H1 (cell line): ENCODE measurements at regions not wholly inside any gene's neighbourhood (a gene's known extent, or its start where the extent isn't known, plus 50 kb on each side); places are given as distances from the start of the nearest gene placed in this dataset.

Experiments used
- BACH1 ChIP-seq: IDR thresholded peaks from 2 replicates; pipeline ENCODE4 v1.6.1; 2012; ENCODE audit warnings: low read length, improper control_type of control experiment
- BRCA1 ChIP-seq: IDR thresholded peaks from 2 replicates; pipeline ENCODE4 v1.6.1; 2012; ENCODE audit warnings: low read depth, low read length, improper control_type of control experiment
- CHD1 ChIP-seq: IDR thresholded peaks from 2 replicates; pipeline ENCODE4 v1.6.1; 2012; ENCODE audit warnings: low read depth, low read length, improper control_type of control experiment
- PHF8 ChIP-seq: fragments of 200-600 bp; sonication (generic); conservative IDR thresholded peaks from 2 replicates; pipeline ENCODE4 v1.7.1; 2012; ENCODE audit warnings: low read depth, mild to moderate bottlenecking, inconsistent platforms, low read length, moderate library complexity
- TAF1 ChIP-seq: IDR thresholded peaks from 2 replicates; pipeline ENCODE4 v1.6.1; 2011; ENCODE audit warnings: mild to moderate bottlenecking, low read depth, low read length
- TBP ChIP-seq: IDR thresholded peaks from 2 replicates; pipeline ENCODE4 v1.6.1; 2011; ENCODE audit warnings: low read depth, low read length, improper control_type of control experiment
- YY1 ChIP-seq: IDR thresholded peaks from 2 replicates; pipeline ENCODE4 v1.6.1; 2011; ENCODE audit warnings: low read depth, mild to moderate bottlenecking, low read length
- TF ChIP-seq, protein P1 (sequence below): fragments of 300-600 bp; sonication (generic); IDR thresholded peaks from 2 replicates; pipeline ENCODE4 v1.7.1; 2012; ENCODE audit warnings: low read length, moderate library complexity, mild to moderate bottlenecking, inconsistent platforms; ENCODE audit not compliant: insufficient replicate concordance

DNA sequence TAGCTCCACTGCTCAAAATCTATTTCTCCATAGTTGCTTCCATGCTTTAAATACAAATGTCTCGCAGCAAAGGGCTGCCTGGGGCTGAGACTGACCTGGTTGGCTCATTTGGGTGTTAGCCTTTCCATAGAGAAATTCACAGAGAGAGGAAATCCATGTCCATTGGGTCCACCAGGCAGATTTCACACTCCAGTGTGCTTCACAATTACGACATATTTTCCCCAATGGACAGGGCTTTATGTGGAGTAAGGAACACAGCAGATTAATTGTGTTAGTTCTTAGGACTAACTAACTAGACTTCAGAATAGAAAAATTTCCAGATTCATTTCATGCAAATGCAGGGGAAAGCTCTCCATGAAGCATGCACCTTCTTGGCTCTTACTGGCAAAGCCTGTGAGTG, 180.7 kb downstream of the FBXO15 start (continued):
- TF ChIP-seq, protein P1, sequence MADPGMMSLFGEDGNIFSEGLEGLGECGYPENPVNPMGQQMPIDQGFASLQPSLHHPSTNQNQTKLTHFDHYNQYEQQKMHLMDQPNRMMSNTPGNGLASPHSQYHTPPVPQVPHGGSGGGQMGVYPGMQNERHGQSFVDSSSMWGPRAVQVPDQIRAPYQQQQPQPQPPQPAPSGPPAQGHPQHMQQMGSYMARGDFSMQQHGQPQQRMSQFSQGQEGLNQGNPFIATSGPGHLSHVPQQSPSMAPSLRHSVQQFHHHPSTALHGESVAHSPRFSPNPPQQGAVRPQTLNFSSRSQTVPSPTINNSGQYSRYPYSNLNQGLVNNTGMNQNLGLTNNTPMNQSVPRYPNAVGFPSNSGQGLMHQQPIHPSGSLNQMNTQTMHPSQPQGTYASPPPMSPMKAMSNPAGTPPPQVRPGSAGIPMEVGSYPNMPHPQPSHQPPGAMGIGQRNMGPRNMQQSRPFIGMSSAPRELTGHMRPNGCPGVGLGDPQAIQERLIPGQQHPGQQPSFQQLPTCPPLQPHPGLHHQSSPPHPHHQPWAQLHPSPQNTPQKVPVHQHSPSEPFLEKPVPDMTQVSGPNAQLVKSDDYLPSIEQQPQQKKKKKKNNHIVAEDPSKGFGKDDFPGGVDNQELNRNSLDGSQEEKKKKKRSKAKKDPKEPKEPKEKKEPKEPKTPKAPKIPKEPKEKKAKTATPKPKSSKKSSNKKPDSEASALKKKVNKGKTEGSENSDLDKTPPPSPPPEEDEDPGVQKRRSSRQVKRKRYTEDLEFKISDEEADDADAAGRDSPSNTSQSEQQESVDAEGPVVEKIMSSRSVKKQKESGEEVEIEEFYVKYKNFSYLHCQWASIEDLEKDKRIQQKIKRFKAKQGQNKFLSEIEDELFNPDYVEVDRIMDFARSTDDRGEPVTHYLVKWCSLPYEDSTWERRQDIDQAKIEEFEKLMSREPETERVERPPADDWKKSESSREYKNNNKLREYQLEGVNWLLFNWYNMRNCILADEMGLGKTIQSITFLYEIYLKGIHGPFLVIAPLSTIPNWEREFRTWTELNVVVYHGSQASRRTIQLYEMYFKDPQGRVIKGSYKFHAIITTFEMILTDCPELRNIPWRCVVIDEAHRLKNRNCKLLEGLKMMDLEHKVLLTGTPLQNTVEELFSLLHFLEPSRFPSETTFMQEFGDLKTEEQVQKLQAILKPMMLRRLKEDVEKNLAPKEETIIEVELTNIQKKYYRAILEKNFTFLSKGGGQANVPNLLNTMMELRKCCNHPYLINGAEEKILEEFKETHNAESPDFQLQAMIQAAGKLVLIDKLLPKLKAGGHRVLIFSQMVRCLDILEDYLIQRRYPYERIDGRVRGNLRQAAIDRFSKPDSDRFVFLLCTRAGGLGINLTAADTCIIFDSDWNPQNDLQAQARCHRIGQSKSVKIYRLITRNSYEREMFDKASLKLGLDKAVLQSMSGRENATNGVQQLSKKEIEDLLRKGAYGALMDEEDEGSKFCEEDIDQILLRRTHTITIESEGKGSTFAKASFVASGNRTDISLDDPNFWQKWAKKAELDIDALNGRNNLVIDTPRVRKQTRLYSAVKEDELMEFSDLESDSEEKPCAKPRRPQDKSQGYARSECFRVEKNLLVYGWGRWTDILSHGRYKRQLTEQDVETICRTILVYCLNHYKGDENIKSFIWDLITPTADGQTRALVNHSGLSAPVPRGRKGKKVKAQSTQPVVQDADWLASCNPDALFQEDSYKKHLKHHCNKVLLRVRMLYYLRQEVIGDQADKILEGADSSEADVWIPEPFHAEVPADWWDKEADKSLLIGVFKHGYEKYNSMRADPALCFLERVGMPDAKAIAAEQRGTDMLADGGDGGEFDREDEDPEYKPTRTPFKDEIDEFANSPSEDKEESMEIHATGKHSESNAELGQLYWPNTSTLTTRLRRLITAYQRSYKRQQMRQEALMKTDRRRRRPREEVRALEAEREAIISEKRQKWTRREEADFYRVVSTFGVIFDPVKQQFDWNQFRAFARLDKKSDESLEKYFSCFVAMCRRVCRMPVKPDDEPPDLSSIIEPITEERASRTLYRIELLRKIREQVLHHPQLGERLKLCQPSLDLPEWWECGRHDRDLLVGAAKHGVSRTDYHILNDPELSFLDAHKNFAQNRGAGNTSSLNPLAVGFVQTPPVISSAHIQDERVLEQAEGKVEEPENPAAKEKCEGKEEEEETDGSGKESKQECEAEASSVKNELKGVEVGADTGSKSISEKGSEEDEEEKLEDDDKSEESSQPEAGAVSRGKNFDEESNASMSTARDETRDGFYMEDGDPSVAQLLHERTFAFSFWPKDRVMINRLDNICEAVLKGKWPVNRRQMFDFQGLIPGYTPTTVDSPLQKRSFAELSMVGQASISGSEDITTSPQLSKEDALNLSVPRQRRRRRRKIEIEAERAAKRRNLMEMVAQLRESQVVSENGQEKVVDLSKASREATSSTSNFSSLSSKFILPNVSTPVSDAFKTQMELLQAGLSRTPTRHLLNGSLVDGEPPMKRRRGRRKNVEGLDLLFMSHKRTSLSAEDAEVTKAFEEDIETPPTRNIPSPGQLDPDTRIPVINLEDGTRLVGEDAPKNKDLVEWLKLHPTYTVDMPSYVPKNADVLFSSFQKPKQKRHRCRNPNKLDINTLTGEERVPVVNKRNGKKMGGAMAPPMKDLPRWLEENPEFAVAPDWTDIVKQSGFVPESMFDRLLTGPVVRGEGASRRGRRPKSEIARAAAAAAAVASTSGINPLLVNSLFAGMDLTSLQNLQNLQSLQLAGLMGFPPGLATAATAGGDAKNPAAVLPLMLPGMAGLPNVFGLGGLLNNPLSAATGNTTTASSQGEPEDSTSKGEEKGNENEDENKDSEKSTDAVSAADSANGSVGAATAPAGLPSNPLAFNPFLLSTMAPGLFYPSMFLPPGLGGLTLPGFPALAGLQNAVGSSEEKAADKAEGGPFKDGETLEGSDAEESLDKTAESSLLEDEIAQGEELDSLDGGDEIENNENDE: no peak
- TF ChIP-seq TBP: no peak
- no peak for TF ChIP-seq YY1
- TF ChIP-seq PHF8: no peak
- no peak for TF ChIP-seq CHD1
- no peak for TF ChIP-seq BRCA1
- TF ChIP-seq BACH1: no peak
- TF ChIP-seq TAF1: no peak
